HT1080 (cell line): ENCODE measurements at regions not wholly inside any gene's neighbourhood (a gene's known extent, or its start where the extent isn't known, plus 50 kb on each side); places are given as distances from the start of the nearest gene placed in this dataset.

Experiments
- DNase-seq: peaks from one replicate; pipeline ENCODE4 v3.0.0-alpha.2; 2015; ENCODE audit warnings: low read depth

- no peak for DNase-seq
Observed at GRCh38 chr16:86926181-86927094, 348.1 kb downstream of the FOXL1 start.

- no peak for DNase-seq
Observed at GRCh38 chr16:86927699-86928098, 349.4 kb downstream of the FOXL1 start.

- no peak for DNase-seq
Observed at GRCh38 chr16:86928523-86929011, 350.2 kb downstream of the FOXL1 start.

- peak; percentile 69 for DNase-seq
Observed at GRCh38 chr16:86929057-86929871, 350.9 kb downstream of the FOXL1 start.

- DNase-seq, result no peak
Observed at GRCh38 chr16:86930001-86930400, 351.7 kb downstream of the FOXL1 start.

GRCh38 chr16:86930663-86931373 lies 352.5 kb downstream of the FOXL1 start:
- DNase-seq, result no peak

- no peak for DNase-seq
Observed at GRCh38 chr16:86931410-86931941, 353.1 kb downstream of the FOXL1 start.

GRCh38 chr16:86932130-86932982 lies 354.0 kb downstream of the FOXL1 start:
- no peak for DNase-seq

- no peak for DNase-seq
Observed at GRCh38 chr16:86934581-86935375, 356.4 kb downstream of the FOXL1 start.

GRCh38 chr16:86939609-86940008 lies 361.3 kb downstream of the FOXL1 start:
- DNase-seq, result no peak

GRCh38 chr16:86941731-86942130 lies 363.4 kb downstream of the FOXL1 start:
- no peak for DNase-seq

- DNase-seq, result no peak
Observed at GRCh38 chr16:86942151-86943051, 364.1 kb downstream of the FOXL1 start.

- DNase-seq, result no peak
Observed at GRCh38 chr16:86945166-86945900, 367.0 kb downstream of the FOXL1 start.

- peak; percentile 44 for DNase-seq
Observed at GRCh38 chr16:86946396-86946795, 368.0 kb downstream of the FOXL1 start.

- DNase-seq, result no peak
Observed at GRCh38 chr16:86946981-86947380, 368.6 kb downstream of the FOXL1 start.

GRCh38 chr16:86948046-86948445 lies 369.1 kb downstream of the C16orf95 start:
- DNase-seq, result no peak

- no peak for DNase-seq
Observed at GRCh38 chr16:86949116-86949515, 368.1 kb downstream of the C16orf95 start.

- no peak for DNase-seq
Observed at GRCh38 chr16:86949630-86950029, 367.6 kb downstream of the C16orf95 start.
